ENCODE measurements at regions not wholly inside any gene's neighbourhood (a gene's known extent, or its start where the extent isn't known, plus 50 kb on each side); places are given as distances from the start of the nearest gene placed in this dataset.

- DNase-seq (ENCODE audit: low spot score): no peak
Observed at GRCh38 chr1:30268923-30269666, 454.3 kb downstream of the MATN1 start.

DNA sequence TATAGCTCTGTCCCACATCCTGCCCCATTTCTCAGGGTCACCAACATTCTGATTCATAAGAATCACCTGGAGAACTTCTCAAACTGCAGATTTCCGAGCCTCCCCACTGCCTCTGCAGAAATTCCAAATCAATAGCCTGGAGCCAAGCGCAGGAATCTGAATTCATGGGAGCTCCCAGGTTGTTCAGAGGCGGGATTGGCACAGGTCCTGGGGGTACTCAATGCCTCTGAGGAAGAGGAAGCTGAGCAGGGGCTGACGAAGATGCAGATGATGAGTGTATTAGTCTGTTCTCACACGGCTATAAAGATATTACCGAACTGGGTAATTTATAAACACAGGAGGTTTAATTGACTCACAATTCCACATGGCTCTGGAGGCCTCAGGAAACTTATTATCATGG is 455.5 kb downstream of the MATN1 start:
- no peak for DNase-seq (ENCODE audit: low spot score)

- DNase-seq (ENCODE audit: low spot score): no peak
Observed at GRCh38 chr1:30267046-30267445, 456.3 kb downstream of the MATN1 start.

GRCh38 chr1:30265127-30266070 is 458.0 kb downstream of the MATN1 start:
- no peak for DNase-seq (ENCODE audit: low spot score)

- no peak for DNase-seq (ENCODE audit: low spot score)
Observed at GRCh38 chr1:30264672-30265025, 458.7 kb downstream of the MATN1 start.

- no peak for DNase-seq (ENCODE audit: low spot score)
Observed at GRCh38 chr1:30263888-30264671, 459.3 kb downstream of the MATN1 start.

- DNase-seq (ENCODE audit: low spot score): no peak
Observed at GRCh38 chr1:30263405-30263804, 460.0 kb downstream of the MATN1 start.

- no peak for DNase-seq (ENCODE audit: low spot score)
Observed at GRCh38 chr1:30262158-30262557, 461.2 kb downstream of the MATN1 start.

DNA sequence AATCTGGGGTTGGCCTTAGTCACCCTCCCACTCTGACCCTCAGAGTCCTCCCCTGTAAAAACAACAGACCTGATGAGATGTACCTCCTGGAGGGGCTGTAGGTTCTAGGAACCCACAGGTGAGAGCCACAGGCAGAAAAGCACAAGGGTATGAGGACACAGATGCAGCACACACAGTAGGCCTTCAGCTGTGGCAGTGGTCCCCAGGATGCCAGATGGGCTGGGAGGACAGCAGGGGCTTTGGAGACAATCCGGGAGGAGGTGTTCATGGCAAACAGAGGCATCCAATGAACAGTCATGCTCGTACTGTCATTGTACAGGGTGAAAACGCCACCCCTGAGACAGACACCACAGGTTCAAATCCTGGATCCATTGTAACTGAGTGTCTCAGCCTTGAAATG is 463.1 kb downstream of the MATN1 start:
- no peak for DNase-seq (ENCODE audit: low spot score)

GRCh38 chr1:30259631-30260030 is 463.8 kb downstream of the MATN1 start:
- no peak for DNase-seq (ENCODE audit: low spot score)

DNA sequence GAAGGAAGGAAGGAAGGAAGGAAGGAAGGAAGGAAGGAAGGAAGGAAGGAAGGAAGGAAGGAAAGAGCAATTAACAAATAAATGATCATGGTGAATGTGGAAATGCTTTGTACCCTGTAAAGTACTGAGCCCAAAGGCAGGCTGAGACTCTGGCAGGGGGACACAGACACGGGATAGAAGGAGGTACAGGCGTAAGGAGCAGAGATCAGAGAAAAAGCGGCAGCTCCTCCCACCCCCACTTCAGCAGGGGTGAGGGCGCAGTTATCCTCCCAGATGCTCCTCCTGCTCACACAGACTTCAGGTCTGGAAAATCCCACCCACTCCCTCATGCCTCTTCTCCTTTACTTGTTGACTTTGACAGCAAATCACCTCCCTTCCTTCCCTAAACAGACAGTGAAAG is 464.5 kb downstream of the MATN1 start:
- no peak for DNase-seq (ENCODE audit: low spot score)

GRCh38 chr1:30258471-30258870 is 464.9 kb downstream of the MATN1 start:
- DNase-seq (ENCODE audit: low spot score): no peak

GRCh38 chr1:30257742-30258380 is 465.5 kb downstream of the MATN1 start:
- DNase-seq (ENCODE audit: low spot score): no peak

DNA sequence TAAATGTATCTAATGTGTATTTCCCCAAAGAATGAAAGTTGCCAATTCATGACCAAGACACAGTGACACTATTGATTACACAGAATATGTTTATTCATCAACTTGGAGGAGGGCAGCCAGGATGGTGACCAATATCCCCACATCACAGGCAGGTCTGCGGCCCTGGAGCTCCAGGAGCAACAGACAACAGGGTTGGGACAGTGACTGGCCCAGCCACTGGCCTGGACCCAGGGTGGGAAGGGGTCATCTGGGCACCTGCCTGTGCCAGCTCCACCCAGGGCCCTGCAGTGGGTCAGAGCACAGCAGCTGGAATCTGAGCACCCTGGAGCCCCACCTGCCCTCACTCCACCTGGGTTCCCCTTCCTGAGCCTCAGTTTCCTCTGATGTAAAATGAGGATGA is 466.1 kb downstream of the MATN1 start:
- no peak for DNase-seq (ENCODE audit: low spot score)

DNA sequence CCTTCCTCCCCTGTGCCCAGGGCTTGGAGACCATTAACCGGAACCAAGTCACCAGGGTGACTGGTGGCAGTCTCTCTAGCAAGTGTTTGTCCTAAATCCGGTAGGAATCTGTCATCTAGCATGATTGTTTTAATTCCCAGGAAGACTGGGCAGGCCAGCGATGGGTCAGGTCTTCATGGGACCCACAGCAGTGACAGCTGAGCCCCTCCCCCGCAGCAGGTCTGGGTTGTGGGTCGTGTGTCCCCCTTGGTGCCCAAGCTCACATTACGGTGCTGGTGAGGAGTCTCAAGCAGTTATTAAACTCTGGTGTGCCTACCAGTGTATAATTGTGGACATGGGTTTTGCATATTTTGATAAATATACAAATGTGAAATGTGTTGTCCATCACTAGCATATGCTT is 466.5 kb downstream of the MATN1 start:
- DNase-seq (ENCODE audit: low spot score): no peak

DNA sequence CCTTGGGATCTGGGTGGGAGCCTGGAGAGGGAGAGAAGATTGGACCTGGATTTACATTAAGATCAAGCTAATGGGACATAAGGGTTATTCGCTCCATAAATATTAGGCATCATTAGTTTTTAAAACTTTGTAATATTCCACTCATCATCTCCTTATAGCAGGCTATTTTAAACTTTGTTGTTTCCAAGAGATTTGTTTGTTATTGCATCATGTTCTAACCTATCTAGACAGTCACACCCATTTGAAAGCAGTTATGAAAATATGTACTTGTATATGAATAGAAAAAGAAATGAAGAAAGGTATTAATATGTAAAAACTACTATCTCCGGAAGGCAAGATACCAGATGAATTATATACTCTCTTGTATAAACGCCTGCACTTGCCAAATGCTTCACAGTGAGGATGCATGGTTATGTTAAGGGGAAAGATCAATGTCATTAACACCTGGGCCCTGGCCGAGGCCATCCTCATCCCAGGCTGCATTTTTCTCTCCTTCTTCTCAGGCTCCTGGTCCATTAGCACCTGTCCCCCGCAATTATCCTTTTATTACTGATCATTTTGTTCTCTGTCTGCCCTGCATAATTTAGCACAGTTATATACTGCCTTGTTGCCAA is 468.2 kb downstream of the MATN1 start:
- no peak for DNase-seq (ENCODE audit: low spot score)

DNA sequence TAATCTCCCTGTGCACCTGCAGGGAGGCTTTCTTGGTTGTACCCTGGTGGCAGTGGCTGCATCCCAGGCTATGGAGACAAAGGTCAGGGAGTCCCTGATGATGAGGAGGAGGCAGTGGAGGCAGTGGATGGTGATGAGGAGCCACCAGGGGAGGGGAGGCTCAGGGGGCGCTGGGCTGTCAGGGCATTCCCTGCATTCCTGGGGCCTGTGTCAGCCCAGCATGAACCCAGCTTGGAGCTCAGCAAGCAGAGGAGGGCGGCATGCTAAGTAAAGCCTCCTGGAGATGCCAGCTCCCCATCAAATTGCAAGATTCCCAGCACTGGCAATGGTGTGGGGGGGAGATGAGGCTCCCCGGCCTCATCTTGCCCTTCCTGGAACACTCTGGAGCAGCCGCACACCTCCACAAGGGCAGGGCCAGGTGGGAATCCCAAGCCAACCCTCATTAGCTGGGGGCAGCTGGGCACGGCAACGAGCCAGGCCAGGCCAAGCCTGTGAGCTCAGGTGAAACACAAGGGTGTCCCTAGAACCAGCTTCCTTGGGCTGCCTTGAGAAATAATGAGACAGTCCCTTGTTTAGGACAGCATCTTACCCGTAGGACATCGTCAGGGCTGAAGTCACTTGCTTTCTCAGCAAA is 469.5 kb downstream of the MATN1 start:
- DNase-seq (ENCODE audit: low spot score): no peak

DNA sequence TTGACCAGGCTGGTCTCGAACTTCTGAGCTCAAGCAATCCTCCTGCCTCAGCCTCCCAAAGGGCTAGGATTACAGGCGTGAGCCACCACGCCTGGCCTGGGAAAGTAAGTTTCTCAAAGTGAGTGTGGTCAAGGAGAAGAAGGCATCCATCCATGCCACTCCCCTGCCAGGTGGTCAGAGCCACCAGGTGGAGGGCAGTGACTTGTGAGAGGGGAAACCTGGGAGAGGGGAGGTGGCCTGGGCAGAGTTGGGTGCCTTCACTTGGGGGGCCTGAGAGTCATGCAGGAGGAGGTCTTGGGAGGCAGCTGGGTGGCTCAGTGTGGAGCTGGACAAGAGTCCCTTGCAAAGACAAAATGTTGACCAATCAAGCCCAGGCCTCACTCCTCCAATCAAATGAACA is 470.0 kb downstream of the MATN1 start:
- no peak for DNase-seq (ENCODE audit: low spot score)

GRCh38 chr1:30250984-30251850 is 472.2 kb downstream of the MATN1 start:
- DNase-seq (ENCODE audit: low spot score): no peak

DNA sequence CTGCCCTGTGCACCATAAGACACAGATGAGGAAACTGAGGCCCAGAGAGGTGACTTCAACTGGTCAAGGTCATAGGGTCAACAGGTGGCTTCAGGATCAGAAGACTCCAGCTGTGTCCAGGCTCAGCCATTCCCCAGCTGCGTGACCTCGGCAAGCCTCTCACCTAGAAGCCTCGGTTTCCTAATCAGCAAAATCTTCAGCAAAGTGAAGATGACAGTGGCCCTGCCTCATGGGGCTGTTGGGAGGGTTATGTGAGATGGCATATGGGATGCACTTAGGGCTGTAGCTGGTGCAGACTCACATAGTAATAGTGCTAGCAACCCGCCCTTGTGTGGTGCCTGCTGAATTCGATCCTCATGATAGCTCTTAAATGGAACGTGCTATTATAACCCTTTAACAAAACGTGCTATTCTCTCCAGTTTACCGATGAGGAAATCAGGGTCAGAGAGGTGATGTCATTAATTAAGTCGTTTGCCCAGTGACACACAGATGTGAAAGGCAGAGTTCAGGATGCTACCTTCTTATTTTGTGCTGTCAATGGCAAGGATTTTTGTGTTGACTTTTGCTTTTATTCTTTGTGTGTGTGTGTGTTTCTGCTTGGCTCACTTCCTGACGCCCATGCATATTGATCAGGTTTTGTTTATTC is 472.9 kb downstream of the MATN1 start:
- no peak for DNase-seq (ENCODE audit: low spot score)
